ENCODE measurements at regions not wholly inside any gene's neighbourhood (a gene's known extent, or its start where the extent isn't known, plus 50 kb on each side); places are given as distances from the start of the nearest gene placed in this dataset.

DNA sequence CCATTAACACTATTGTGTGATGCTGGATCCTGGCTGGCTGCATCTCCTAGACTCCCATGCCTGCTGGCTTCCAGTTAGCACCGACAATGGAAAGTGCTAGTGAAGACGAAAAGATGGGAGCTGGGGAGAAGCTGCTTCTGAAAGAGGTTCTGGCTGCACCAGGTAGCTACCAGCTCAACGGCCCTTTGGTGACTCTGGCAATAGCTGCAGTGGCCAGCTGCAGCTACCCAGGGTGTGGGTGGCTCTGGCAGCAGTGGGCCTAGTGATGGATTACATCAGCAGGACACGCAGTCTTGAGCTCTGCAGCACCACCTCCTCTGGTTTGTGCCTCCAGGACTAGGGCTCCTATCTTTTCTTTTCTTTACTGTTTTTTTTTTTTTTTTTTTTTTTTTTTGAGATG, 662.6 kb downstream of the MATN1 start:
- SMC1A ChIA-PET (ENCODE audit: uncharacterized antibody, unreplicated experiment) = no interaction called here
- 4% methylated on average over 4 of the region's 4 CpGs for WGBS (ENCODE audit: insufficient coverage, insufficient replicate concordance, low lambda C conversion rate, missing lambda C conversion rate)
- BruUV-seq (replicated peaks) = no TSS peak
- Histone ChIP-seq H3K79me2 (ENCODE audit: control insufficient read depth, insufficient read depth, low read length) (no peaks in the 10 kb centered on the region), H3K9ac (ENCODE audit: control insufficient read depth, insufficient read depth, low read length) (no peak overlapping the region), H3K36me3 (ENCODE audit: control insufficient read depth in 2 of 2, insufficient read depth in 2 of 2, low read length in 1 of 2) (no peaks in the 10 kb centered on the region), H2AFZ (ENCODE audit: control insufficient read depth, low read depth, low read length) (no peak overlapping the region), H3K4me3 (no peak overlapping the region), H3K9me3 (replicated peaks; ENCODE audit: control insufficient read depth, insufficient read depth, low read length) (no peaks in the 10 kb centered on the region), H4K20me1 (ENCODE audit: control insufficient read depth, insufficient read depth) (no peaks in the 10 kb centered on the region), H3K4me1 (ENCODE audit: control insufficient read depth, insufficient read depth, low read length) (no peaks in the 10 kb centered on the region), H3K4me2 (ENCODE audit: control insufficient read depth, insufficient read depth) (no peak overlapping the region), H3K27me3 (replicated peaks in 1 of 2; ENCODE audit: control insufficient read depth in 2 of 2, insufficient read depth in 2 of 2, low read length in 1 of 2) (no peaks in the 10 kb centered on the region; a peak in 2 of 4 replicates), H3K27ac (ENCODE audit: control insufficient read depth, insufficient read depth) (no peak overlapping the region)
- DNase-seq (ENCODE audit: low read depth, low spot score) (no peak), ATAC-seq (no peak), FAIRE-seq (no peak)
- intact Hi-C loops (cut with micrococcal nuclease; ENCODE audit: unreplicated experiment) = no loop called here
- CTCF ChIA-PET = no interaction called here
- POLR2A ChIA-PET = no interaction called here
- in situ Hi-C loops (cut with MboI) = no loop called here
- RAD21 ChIA-PET (ENCODE audit: unreplicated experiment) = no interaction called here
- TF ChIP-seq ETV6 (conservative IDR thresholded peaks at IDR 0.05 in 1 of 2, IDR thresholded peaks at IDR 0.05 in 1 of 2; ENCODE audit: borderline replicate concordance in 1 of 2, low read depth in 1 of 2) (no peak), IKZF2 (IDR thresholded peaks at IDR 0.05) (no peak), TBL1XR1 (IDR thresholded peaks at IDR 0.05; ENCODE audit: low read depth, low read length) (no peak), CREM (IDR thresholded peaks at IDR 0.05; ENCODE audit: low read depth) (no peak)

DNA sequence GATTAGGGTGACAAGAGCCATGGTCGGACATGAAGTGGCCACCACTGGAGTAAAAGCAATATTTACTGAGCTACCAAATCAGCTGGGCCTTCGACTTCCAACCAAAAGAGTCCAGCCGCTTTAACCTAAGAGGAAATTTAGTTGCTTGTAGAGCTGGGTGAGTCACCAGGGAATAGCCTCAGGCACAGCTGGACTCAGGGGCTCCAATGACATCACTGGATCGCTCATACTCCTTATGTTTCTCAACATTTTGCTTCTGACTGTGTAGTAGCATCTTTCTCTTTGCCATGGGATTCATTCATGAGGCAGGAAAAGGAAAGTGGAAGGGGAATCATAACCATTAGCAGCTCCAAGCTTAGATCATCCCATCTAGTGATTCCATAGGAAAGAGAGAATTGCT, 664.4 kb downstream of the MATN1 start:
- ChIA-PET POLR2A (no interaction called here), SMC1A (ENCODE audit: uncharacterized antibody, unreplicated experiment) (no interaction called here), CTCF (no interaction called here), RAD21 (ENCODE audit: unreplicated experiment) (no interaction called here)
- no TSS peak for BruUV-seq (replicated peaks)
- Histone ChIP-seq H3K27ac (ENCODE audit: control insufficient read depth, insufficient read depth) (no peak overlapping the region), H2AFZ (ENCODE audit: control insufficient read depth, low read depth, low read length) (no peak overlapping the region), H3K27me3 (replicated peaks in 1 of 2; ENCODE audit: control insufficient read depth in 2 of 2, insufficient read depth in 2 of 2, low read length in 1 of 2) (peaks cover 0 to 3% of the 10 kb centered on the region in 2 experiments; a peak in 3 of 4 replicates), H3K79me2 (ENCODE audit: control insufficient read depth, insufficient read depth, low read length) (no peaks in the 10 kb centered on the region), H3K4me2 (ENCODE audit: control insufficient read depth, insufficient read depth) (no peak overlapping the region), H4K20me1 (ENCODE audit: control insufficient read depth, insufficient read depth) (no peaks in the 10 kb centered on the region), H3K4me1 (ENCODE audit: control insufficient read depth, insufficient read depth, low read length) (no peaks in the 10 kb centered on the region), H3K9me3 (replicated peaks; ENCODE audit: control insufficient read depth, insufficient read depth, low read length) (no peaks in the 10 kb centered on the region), H3K36me3 (ENCODE audit: control insufficient read depth in 2 of 2, insufficient read depth in 2 of 2, low read length in 1 of 2) (no peaks in the 10 kb centered on the region), H3K4me3 (no peak overlapping the region), H3K9ac (ENCODE audit: control insufficient read depth, insufficient read depth, low read length) (no peak overlapping the region)
- FAIRE-seq (no peak), ATAC-seq (no peak), DNase-seq (ENCODE audit: low read depth, low spot score) (no peak)
- intact Hi-C loops (cut with micrococcal nuclease; ENCODE audit: unreplicated experiment) (no loop called here), in situ Hi-C loops (cut with MboI) (no loop called here)
- WGBS (ENCODE audit: insufficient coverage, insufficient replicate concordance, low lambda C conversion rate, missing lambda C conversion rate) = 3% methylated on average over 4 of the region's 4 CpGs
- TF ChIP-seq CBX5 (IDR thresholded peaks at IDR 0.05; ENCODE audit: low read depth) (no peak), HDAC6 (IDR thresholded peaks at IDR 0.05; ENCODE audit: unreplicated experiment) (no peak), BHLHE40 (IDR thresholded peaks at IDR 0.05; ENCODE audit: borderline replicate concordance in 1 of 2, low read depth in 2 of 2, low read length in 1 of 2) (no peak), ATF7 (IDR thresholded peaks at IDR 0.05; ENCODE audit: low read depth) (no peak), NRF1 (conservative IDR thresholded peaks at IDR 0.05; ENCODE audit: low read depth, low read length) (no peak), SMAD5 (IDR thresholded peaks at IDR 0.05; ENCODE audit: low read depth) (no peak), ZNF207 (IDR thresholded peaks at IDR 0.05; ENCODE audit: borderline replicate concordance) (no peak), FOXK2 (IDR thresholded peaks at IDR 0.05) (no peak)
- TF ChIP-seq, protein P1, sequence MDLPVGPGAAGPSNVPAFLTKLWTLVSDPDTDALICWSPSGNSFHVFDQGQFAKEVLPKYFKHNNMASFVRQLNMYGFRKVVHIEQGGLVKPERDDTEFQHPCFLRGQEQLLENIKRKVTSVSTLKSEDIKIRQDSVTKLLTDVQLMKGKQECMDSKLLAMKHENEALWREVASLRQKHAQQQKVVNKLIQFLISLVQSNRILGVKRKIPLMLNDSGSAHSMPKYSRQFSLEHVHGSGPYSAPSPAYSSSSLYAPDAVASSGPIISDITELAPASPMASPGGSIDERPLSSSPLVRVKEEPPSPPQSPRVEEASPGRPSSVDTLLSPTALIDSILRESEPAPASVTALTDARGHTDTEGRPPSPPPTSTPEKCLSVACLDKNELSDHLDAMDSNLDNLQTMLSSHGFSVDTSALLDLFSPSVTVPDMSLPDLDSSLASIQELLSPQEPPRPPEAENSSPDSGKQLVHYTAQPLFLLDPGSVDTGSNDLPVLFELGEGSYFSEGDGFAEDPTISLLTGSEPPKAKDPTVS (IDR thresholded peaks at IDR 0.05; ENCODE audit: low read depth, low read length) = no peak
- TF ChIP-seq, protein P2, sequence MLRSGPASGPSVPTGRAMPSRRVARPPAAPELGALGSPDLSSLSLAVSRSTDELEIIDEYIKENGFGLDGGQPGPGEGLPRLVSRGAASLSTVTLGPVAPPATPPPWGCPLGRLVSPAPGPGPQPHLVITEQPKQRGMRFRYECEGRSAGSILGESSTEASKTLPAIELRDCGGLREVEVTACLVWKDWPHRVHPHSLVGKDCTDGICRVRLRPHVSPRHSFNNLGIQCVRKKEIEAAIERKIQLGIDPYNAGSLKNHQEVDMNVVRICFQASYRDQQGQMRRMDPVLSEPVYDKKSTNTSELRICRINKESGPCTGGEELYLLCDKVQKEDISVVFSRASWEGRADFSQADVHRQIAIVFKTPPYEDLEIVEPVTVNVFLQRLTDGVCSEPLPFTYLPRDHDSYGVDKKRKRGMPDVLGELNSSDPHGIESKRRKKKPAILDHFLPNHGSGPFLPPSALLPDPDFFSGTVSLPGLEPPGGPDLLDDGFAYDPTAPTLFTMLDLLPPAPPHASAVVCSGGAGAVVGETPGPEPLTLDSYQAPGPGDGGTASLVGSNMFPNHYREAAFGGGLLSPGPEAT (IDR thresholded peaks at IDR 0.05; ENCODE audit: low read depth) = no peak
